Midbrain (tissue), 1 donor: ENCODE measurements at regions not wholly inside any gene's neighbourhood (a gene's known extent, or its start where the extent isn't known, plus 50 kb on each side); places are given as distances from the start of the nearest gene placed in this dataset.

Experiments
- DNase-seq: peaks from one replicate; lab custom pipeline; 2025; lab: John Stamatoyannopoulos, UW

- no peak for DNase-seq
These were observed 501.4 kb upstream of the DAB1 start for GRCh38 chr1:57925226-57925625.

DNA sequence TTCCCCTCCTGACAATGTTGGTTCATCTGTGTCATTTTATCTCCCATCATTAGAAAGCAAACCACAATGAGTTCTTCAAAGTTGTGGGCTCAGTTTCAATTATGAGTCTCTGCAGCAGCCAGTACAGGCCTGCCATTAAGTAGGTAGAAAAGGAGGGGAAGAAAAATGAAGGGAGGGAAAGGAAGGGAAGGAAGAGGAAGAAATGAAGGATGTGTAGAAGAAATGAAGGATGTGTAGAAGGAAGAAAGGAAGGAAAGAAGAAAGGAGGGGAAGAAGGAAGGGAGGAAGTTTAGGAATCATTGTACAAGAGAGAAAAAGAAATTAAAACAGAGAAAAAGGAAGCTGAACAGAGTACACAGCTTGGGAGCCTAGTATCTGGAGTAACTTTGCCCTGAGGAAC lies 498.3 kb upstream of the DAB1 start:
- DNase-seq, result no peak

GRCh38 chr1:57916041-57916440 lies 492.2 kb upstream of the DAB1 start:
- DNase-seq, result no peak

GRCh38 chr1:57911427-57911826 lies 487.6 kb upstream of the DAB1 start:
- no peak for DNase-seq

DNA sequence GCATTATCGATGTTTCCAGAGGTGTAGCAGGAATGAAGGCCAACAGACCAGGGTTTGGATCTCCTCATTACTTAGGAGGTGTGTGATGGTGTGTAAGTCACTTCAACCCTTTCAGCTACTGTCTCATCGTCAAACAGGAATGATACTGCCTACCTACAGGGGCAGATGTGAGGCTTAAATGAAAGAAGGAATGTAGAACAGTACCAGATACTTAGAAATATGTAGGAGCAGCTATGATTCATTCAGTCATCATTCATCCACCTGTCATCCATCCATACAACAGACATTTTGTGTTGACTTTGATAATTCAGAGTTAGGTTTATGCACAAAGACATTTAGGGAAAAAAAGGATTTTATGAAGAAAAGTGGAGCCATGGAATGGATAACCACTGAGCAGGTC lies 486.9 kb upstream of the DAB1 start:
- no peak for DNase-seq

GRCh38 chr1:57910305-57910704 lies 486.4 kb upstream of the DAB1 start:
- DNase-seq, result no peak

DNA sequence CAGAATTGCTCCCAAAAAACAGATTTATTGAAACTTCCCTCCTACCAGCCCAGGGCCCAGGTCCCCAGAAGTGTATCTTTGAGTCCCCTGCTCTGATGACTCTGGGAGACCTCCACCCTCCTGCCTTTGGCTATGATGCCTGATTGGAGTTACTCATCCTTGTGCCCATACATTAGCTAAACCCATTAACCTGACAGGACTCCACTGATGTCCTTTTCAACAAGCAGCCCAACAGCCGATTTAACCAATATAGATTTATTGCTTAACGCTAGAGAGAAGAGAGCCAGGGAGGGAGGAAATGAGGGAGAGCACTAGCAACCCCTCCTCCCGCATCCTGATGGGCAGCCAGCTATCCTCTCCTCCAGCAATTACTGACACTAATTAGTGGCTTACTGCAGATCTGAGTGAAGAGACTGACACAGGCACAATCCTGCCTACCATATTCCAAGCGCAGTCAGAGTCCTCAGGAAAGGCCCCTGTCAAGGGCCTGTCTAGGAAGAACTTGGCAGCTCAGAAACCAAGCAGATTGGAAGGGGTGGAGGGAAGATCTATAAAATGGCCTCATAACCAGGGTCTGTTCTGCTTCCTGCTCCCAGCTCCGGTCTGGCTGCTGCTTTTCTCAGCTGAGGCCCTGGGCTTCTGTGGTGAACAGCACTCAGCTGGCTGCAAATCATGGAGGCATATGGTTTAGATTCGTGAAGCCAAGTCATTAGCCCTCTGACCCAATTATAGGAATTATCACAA lies 484.5 kb upstream of the DAB1 start:
- DNase-seq, result no peak

DNA sequence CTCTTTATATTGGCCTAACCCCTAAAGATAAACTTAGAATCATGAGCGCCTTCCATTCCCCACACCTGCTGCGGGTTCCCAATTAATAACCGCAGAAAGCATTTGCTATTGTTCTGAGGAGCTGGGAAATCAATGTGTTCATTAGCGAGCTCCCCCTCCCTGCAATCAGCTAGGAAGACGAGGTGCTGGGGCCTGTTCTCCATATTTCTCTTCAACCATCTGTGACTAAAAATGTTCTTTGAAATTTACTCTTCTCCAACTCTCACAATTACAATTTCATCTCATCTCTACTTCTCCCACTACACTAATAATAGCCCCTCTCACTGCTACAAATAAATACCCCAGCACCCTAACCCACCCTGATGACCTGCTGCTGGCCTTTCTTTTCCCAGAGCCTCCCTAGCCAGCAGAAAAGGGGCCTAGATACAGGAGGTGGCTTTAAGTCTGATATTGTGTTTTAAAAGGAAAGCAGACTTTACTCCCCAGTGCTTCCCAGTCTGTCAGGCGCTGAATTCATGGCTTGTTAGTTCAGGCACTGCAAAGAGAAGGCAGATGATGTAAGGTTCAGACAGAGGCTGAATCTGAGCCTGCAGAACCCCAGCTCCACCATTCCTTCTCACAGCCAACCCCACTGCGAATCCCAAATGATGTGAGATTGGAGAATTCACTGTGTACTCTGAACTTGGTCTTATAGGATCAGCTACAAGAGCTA lies 477.5 kb upstream of the DAB1 start:
- DNase-seq, result no peak

- no peak for DNase-seq
These were observed 474.7 kb upstream of the DAB1 start for GRCh38 chr1:57898531-57898930.

GRCh38 chr1:57897581-57897980 lies 473.7 kb upstream of the DAB1 start:
- DNase-seq, result no peak

- no peak for DNase-seq
These were observed 470.5 kb upstream of the DAB1 start for GRCh38 chr1:57894315-57894714.

DNA sequence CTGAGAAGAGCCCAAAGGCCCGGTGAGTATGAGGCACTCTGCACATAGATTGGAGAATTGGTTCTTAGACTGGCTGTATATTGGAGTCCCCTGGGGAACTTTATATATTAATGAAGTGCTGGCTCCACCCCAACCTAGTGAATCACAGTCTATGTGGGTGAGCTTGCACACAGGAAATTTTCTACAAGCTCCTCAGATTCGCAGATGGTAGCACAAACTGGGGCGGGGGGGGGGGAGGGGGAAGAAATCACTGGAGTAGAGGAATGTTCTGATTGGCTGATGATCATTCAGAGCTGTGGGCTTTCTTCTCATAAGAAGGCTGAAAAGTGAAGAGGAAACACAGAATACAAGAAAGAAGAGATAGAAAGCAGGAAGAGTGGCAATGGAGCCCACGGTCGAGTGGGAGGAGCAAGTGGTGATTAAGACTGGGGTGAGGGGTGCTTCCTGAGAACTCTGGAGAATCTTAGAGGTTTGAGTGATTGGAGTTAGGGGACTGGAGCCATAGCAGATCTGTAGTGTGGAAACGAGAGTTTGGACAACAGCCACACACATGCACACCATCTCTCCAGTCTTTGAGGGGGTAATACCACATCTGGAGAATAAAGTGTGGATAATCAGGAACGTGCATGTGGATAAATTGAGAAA lies 465.9 kb upstream of the DAB1 start:
- no peak for DNase-seq

- DNase-seq, result no peak
These were observed 464.2 kb upstream of the DAB1 start for GRCh38 chr1:57887964-57888491.

DNA sequence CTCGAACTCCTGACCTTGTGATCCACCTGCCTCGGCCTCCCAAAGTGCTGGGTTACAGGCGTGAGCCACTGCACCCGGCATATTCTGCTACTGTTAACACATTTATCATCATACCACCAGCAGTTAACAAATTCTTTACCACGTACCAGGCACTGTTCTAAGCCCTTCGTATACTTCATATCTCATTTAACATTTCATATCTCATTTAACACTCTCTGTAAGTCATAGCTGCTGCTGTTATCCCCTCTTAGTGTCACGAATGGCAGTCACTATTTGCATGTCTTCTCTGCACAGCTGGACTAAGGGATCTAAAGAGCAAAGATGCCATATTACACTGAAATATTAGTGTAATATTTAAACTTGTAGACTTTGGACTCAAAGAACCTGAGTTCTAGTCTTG lies 462.5 kb upstream of the DAB1 start:
- DNase-seq, result no peak

DNA sequence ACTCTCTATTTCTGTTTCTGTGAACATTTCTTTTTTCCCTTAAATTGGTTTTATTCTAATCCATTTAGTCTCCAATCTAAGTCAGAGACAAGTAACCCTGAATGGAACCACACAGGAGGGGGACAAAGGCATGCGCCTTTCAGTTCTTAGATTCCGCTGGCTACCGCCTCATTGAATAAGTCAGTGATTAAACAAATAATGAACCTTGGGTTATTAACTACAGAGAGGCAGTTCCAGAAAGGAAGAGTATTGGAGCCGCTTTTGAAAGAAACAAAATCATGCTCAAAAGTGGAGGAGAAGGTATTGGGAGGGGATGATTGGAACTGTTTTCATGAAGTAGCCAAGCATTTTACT lies 459.8 kb upstream of the DAB1 start:
- DNase-seq, result no peak

DNA sequence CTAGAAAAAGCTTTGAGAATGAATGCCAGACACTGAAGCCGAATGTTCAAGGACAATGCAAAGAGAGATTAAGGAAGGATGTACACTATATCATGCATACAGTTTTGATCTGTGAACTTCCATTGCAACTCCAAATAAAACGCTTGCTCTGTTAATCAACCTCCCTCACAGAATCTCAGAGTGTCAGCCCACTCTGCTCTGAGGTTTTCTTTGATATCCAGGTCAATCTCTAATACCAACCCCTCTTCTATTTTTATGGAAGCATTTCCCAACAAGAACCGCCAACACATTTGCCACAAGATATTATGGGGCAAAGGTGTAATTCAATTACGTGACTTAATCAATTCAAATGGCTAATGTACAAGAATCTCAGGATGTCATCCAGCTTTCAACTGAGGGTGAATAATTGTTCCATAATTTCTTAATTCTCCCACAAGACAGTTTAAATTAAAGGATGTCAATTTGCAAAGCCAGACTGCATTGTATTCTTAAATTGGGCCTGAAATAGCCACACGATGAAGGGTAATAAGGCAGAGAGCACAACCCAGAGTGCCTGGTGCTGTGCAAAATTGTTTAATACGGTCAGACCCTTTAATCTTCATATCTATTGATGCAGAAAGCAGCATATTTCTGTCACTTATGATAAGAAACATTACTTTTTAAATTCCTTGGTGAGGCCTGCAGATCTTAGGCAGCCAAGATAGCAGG lies 459.2 kb upstream of the DAB1 start:
- no peak for DNase-seq

DNA sequence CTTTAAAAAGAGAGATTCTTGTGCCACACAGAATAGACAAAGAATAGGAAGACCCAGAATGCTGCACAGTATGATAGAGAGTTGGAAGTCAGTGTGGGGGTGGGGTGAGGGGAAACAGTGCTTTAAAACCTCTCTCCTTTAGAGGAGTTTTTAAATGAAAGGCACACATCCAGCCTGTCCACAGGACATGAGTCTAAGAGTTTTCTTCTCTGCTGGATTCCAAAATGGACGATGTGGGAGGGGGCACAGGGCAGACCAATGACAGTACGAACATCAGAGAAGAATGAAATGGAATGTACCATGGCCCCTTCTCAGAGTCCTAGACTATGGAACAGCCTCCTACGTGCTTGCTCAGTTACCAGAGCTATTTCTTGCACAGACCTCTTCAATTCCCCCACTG lies 458.2 kb upstream of the DAB1 start:
- no peak for DNase-seq

DNA sequence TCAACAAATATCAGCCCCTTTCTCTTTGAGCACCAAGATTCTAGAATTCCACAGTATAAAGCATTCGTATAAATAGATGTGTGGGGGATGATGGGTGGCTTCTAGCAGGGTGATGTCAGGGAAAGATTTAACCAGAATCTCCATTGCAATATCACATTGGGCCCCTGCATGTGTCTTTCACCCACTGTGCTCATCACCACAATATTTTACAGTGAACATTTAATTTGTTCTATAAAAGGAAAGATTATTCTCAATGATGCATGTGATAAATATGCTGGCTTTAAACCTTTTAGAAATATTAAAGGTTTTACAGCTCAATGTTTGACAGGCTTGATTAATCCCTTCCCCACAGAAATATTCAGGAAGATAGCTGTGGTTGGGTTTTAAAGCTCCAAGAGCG lies 457.8 kb upstream of the DAB1 start:
- no peak for DNase-seq

DNA sequence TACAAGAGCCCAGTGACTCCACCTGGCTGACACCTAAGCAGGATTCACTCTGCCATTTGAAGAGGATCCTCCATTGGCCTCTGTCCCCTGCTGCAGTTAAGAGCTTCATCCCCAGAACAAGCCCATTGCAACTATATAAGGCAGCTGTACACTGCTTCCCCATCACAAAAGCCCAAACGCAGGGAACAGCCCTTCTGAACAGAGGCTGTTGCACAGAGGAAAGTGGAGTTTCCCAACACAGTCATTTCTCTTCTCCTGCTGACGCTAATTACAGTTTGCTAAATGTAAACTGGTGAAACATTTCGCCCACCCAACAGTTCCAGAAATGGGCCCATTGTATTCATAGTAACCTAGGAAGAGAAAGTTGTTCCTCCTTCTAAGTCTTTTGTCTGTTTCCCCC lies 455.8 kb upstream of the DAB1 start:
- DNase-seq, result no peak

DNA sequence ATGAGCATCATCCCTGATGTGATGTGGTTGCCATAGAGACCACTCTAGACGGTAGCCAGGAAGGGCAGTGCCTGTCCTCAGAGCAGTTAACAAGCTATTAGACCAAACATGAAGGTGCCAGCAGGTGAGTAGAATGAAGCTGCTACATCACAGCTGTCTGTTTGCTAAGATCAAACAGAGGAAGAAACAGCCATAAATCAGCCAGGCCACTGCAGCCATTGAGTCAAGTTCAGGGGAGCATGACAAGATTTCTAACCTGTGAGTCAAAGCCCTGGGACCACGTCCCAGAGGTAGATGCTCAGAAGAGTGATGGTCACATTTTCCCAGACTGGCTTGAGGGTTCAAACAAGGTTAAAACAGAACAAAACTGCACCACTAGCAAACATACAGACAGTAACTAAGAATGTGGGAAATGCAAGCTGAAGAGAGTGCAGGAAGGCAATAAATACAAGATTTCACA lies 450.6 kb upstream of the DAB1 start:
- no peak for DNase-seq

DNA sequence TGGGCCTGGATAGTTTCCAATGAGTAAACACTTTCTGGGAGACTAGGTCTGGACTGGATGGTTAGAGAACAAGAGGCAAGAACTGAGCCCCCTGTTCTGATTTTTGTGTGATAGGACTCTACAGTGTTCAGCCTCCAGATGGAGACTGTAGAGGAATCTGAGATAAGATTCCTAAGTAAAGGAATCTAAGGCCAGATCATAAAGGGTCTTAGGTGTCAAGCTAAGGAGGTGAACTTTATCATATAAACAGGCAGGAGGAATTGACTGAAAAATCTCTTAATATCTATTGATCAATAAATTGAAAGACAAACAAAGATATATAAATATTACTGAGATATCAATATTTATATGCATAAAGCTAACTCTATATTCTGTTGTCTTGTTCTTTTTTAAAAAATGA lies 449.1 kb upstream of the DAB1 start:
- no peak for DNase-seq

GRCh38 chr1:57868908-57869307 lies 445.0 kb upstream of the DAB1 start:
- DNase-seq, result no peak
